ENCODE measurements at regions not wholly inside any gene's neighbourhood (a gene's known extent, or its start where the extent isn't known, plus 50 kb on each side); places are given as distances from the start of the nearest gene placed in this dataset.
"Not testable (repeated sequence)": the region's sequence is repeated elsewhere in the genome, so short reads cannot be mapped to it uniquely, and the experiment has no call there.

DNA sequence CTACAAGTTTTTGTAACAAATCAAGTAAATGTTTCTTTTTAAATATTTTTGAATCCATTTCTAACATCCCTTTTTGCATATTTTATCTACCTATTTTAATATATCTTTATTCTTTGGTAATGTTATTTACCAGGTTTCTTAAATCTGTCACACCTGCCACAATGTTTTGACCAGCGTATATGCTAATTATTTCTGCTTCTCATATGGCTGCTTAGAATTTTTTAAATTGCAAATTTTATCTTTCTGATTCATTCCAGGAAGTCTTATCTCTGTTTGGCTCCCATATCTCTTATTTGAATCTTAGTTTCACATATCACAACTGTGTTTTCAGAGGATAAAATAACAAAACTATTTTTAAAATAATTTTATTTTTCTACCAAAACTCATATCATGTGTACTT is 1411.1 kb downstream of the KCNT2 start:
- no peak for DNase-seq

- DNase-seq = no peak
Observed at GRCh38 chr1:195195423-195196057, 1412.7 kb downstream of the KCNT2 start.

DNA sequence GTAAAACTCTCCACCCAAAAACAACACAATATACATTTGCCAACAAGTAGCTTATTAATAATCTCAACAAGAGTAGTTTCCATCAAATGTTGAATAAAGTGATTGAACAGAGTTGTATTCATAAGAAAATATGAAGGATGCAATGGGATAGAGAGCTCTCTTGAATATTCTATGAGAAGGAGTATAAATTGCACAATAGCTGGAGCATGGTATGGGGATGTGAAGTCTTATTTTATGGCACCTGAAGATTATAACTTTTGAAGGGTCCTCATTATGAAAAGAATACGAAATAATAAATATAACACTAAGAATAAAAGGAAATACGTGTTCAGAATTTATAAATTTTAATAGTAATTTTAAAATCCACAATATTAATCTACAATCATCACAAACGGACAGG is 1415.1 kb downstream of the KCNT2 start:
- DNase-seq = no peak

- no peak for DNase-seq
Observed at GRCh38 chr1:195188821-195189220, 1419.4 kb downstream of the KCNT2 start.

- no peak for DNase-seq
Observed at GRCh38 chr1:195186544-195186943, 1421.7 kb downstream of the KCNT2 start.

DNA sequence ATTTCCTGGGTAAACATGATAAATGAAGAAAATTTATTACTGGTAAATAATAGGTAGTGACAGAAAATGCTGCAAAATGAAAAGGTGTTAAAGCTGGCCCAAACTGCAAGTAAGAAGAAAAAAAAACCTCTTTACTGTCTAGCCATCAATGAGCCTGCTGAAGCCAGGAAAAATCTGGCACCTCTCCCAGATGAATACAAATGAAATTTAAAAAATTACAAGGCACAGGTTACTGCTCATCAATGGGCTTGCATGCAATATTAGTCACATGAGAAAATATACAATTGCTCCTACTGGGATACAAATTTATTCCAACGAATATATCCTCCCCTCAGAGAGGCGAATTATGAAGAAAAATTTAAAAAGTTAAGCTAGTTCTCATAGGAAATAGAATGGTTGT is 1422.5 kb downstream of the KCNT2 start:
- no peak for DNase-seq

GRCh38 chr1:195185321-195185720 is 1422.9 kb downstream of the KCNT2 start:
- DNase-seq = no peak

- no peak for DNase-seq
Observed at GRCh38 chr1:195173753-195174152, 1434.5 kb downstream of the KCNT2 start.

GRCh38 chr1:195159795-195160194 is 1448.4 kb downstream of the KCNT2 start:
- DNase-seq = not testable (repeated sequence)

DNA sequence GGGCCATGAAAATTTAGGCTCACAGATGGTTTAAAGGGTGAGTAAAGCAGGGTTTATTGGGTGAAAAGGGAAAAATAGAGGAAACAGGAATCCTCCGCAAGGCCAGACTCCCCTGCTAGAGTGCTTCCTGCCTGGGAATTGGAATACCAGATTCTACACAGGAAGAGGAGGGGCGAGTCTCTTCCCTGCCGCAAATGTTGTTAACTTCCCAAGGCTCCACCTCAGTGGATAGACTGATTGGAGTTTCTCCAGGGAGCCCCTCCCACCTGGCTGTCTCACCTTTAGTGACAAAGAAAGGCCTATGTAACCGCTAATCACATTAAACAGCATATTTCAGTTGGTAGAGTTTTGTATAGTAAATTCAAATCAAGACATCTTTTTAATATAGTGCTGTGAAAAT is 1450.1 kb downstream of the KCNT2 start:
- no peak for DNase-seq

DNA sequence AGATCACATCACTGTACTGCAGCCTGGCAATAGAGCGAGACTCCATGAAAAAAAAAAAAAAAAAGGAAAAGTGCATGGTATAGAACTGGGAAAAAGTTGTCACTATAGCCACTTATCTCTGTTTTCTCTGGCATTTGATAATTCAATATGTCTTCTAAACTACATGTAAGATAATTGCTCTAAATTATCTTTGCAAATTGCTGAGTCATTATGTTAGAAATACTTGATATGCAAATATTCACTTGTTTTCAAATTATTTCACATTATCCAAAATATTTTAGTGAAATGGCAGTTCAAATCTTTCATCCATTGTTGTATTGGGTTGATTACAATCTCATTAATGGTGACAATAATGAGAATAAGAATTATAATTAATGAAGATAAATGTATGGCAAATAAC is 1455.1 kb downstream of the KCNT2 start:
- no peak for DNase-seq

DNA sequence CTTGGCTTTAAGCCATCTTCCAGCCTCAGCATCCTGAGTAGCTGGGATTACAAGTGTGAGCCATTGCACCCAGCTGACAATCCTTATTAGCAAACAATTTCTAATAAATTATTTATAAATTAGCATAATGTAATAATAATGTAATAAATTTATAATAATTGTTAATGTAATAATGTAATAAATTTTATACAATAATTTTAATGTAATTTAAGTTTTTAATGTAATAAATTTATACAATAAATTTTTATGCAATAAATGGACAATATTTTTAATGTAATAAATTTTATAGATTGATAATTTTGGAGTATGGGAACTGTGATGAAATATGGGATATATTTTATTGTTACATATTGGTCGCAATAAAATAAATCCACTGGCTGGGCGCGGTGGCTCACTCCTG is 1457.5 kb downstream of the KCNT2 start:
- no peak for DNase-seq

DNA sequence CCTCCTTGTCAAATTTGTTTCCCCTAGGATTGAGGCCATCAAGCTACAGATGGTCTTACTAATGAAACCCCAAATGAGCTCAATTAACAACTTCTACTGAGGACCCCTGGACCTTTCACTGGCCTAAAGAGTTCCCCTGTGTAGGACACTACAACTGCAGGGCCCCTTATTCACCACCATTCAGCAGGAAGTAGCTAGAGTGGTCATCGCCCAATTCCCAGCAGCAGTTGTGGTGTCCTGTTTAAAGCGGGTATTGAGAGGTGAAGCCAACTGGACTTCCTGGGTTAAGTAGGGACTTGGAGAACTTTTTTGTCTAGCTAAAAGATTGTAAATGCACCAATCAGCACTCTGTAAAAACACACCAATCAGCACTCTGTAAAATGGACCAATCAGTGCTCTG is 1466.9 kb downstream of the KCNT2 start:
- DNase-seq = no peak

GRCh38 chr1:195130598-195130997 is 1477.6 kb downstream of the KCNT2 start:
- DNase-seq = no peak

DNA sequence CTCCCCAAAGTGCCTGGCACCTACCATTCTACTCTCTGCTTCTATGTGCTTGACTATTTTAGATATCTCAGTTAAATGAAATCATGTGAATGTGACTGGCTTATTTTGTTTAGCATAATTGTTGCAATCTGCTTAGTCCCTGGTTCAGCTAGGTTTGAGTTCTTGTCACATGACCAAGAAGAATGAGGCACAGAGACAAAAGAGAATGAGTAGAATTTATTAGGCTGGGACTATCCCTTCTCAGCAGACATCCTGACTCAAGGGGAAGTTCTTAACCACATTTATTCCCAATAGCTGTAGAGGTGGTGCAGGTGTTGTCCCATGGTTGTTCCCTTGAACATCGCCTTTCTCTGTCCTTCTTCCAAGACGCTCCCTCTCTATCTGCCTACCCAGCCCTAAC is 1485.7 kb downstream of the KCNT2 start:
- no peak for DNase-seq

DNA sequence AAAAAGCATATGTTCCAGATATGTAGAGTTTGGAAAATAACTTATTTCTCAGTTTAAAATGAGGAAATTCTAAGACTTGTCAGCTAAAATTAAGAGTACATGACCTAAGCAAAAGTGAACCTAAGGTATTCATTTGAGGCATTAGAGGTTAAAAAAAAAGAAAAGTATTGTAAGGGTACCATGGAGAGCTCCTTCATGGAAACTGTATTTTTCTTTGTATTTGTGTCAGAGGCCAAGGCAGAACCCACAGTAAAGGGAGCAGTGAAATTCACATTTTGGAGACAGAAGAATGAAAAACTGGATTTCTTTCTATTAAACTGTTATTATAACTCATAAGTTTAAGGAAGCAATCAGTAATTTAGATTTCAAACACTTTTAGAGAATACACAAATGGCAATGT is 1494.8 kb downstream of the KCNT2 start:
- peak; percentile 3 for DNase-seq

DNA sequence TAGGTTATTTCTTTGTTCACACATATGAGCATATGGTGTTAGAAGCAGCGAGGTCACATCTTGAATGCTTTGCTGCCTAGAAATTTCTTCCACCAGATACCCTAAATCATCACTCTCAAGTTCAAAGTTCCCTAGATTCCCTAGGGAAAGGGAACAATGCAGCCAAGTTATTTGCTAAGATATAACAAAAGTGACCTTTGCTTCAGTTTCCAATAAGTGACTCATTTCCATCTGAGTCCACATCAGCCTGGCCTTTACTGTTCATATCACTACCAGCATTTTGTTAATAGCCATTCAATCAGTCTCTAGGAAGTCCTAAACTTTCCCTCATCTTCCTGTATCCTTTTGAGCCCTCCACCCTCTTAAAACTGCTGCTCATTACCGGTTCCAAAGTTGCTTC is 1502.5 kb downstream of the KCNT2 start:
- DNase-seq = no peak

DNA sequence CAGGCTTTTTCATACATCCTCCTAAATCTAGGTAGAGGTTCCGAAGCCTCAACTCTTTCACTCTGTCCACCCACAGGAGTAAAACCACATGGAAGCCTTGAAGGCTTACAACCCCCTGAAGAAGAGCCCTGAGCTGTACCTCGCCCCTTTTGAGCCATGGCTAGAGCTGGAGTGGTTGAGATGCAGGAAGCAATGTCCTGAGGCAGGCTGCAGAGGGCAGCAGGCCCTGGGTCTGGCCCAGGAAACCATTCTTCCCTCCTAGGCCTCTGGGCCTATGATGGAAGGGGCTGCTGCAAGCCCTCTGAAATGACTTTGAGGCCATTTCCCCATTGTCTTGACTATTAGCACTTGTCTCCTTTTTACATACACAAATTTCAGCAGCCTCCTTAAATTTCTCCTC is 1503.0 kb downstream of the KCNT2 start:
- no peak for DNase-seq

DNA sequence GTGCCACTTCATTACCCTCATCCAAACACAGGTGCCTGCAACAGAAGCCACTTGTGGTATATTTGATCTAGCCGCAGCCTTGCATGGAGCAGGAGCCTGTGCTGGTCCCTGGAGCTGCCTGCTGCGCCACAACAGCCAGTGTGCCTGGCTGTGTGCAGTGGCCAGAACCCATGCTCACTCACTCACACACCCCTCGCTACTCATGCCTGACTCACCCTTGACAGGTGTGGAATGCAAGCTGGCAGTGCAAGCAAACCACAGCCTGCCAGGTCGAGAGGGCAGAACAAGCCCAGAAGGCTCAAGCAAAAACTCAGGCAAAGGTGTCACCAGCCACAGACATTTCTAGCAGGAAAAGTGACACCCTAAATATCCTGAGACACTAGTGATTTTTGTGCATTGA is 1510.9 kb downstream of the KCNT2 start:
- no peak for DNase-seq

GRCh38 chr1:195096051-195096521 is 1512.2 kb downstream of the KCNT2 start:
- no peak for DNase-seq

DNA sequence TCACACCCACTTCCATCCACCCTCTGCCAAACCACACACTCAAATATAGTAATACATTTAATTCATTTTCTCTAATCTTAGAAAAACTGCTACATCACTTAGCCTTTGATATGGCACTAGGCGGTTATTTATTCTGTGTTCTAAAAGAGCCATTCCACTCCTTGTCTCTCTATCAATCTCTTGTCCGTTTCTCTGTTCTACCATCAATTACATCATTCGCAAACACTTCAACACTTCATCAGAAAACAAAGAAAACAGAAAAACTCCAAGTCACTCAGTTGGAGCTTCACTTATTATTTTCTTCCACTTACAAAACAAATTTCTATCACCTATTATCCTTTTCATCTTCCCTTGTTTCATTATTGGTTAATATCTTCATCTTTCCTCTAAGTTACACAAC is 1523.0 kb downstream of the KCNT2 start:
- DNase-seq = no peak

DNA sequence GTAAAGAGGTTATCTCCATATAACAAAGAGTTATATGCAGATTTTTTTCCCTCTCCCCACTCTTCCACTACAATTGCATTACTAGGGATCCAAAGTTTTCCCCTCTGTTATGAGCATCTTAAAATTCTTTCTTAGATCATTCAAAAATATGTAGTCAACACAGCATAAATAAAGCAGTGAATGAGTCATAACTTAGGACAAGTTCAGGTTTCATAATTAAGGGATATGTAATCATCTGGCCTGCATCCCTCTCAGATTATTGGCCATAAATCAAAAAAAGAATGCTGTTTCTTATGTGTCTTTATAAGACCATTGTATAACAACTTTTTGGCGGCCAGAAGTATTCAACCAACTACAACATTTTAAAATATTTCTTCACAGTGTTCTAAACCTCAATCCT is 1526.1 kb downstream of the KCNT2 start:
- no peak for DNase-seq

DNA sequence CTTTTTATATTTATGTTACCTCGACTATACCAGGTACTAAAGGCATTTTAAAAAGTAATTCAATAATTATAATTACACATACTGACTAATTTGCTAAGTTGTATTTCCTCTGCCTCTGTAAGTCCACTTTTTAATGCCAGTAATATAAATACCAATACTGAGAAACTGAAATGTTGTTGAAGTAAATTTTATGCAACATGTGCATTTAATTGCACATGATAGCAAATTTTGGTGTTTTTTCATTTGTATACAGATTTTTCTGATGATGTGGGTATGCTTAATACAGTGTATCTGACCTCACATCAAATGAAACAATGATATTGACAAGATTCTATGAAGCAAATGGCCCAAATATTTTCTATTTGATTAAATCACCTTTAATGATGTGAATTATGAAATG is 1531.6 kb downstream of the KCNT2 start:
- DNase-seq = no peak

GRCh38 chr1:195075973-195076372 is 1532.3 kb downstream of the KCNT2 start:
- no peak for DNase-seq

- no peak for DNase-seq
Observed at GRCh38 chr1:195071461-195071860, 1536.8 kb downstream of the KCNT2 start.

Data from left kidney (tissue), 1 donor.